ENCODE measurements at regions not wholly inside any gene's neighbourhood (a gene's known extent, or its start where the extent isn't known, plus 50 kb on each side); places are given as distances from the start of the nearest gene placed in this dataset.
"Not testable (repeated sequence)": the region's sequence is repeated elsewhere in the genome, so short reads cannot be mapped to it uniquely, and the experiment has no call there.

DNA sequence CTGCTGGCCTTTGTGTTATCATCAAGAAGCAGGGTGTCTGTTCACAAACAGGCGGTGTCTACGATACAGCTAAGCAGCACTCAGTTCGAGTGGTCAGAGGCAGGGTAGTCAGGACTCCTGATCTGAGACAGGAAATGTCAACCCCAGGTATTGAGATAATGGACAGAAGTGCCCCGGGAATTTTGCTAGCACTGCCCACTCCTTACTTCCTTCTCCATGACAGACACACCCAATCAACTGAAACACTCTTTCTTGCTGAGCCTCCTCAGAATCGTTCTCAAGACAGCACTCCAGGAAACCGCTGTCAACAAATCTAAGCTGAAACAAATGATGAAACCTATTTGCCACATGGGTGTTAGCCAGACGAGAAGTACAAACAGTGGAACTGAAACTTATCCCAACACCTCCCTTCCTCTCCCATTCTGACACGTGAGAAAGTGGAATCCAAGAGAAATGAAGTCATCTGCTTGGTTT is 109.3 kb downstream of the GTF2IRD2B start:
- H3K27ac Mint-ChIP-seq; H3K4me3 Mint-ChIP-seq; H3K27me3 Mint-ChIP-seq; H3K4me1 ChIP-seq (ENCODE audit: insufficient read depth, low read length); H3K9me3 ChIP-seq (ENCODE audit: low read length); H3K4me1 Mint-ChIP-seq; POLR2A ChIA-PET; H3K36me3 ChIP-seq (ENCODE audit: insufficient read depth, low read length); H3K27me3 ChIP-seq (ENCODE audit: insufficient read depth, low read length, poor library complexity, severe bottlenecking); H3K9me3 Mint-ChIP-seq; H3K27ac ChIP-seq (ENCODE audit: low read depth, low read length); H3K36me3 Mint-ChIP-seq; DNase-seq; H3K4me3 ChIP-seq (ENCODE audit: low read length); CTCF ChIA-PET: not testable (repeated sequence)

DNA sequence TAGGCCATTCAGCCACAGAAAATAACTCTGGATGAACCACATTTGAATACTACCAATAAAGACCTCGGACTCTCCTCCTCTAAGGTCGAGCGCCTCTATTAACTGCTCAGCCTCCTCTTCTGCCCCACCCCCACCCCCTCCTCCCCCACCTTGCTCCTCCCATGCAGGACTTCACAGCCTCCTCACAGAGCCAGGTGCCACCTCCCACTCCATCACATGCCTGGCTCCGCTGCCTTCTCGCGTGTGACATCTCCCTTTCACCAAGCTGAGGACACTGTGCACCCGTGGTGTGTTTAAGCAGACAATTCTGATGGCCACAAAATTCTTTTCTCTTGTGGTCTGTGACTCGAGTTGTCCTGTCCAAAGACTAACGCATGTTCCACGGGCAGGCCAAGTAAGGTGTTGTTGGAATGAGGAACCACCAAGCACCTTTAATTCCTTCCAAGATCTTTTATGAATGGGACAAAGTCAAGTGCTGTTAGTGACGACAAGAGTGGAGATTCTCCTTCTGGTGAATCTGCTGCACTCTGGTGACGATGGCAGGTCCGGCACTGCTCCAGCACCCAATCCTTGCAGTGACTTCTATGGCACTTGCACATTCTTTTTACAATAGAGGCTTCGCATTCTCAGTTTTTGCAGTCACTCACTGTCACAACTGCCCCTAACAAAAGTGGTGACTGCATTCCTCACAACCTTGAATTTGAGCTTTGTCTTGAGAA is 113.1 kb downstream of the GTF2IRD2B start:
- H3K4me1 Mint-ChIP-seq; CTCF ChIA-PET; H3K4me3 ChIP-seq (ENCODE audit: low read length); H3K36me3 ChIP-seq (ENCODE audit: insufficient read depth, low read length); H3K27ac ChIP-seq (ENCODE audit: low read depth, low read length); H3K9me3 Mint-ChIP-seq; H3K4me3 Mint-ChIP-seq; H3K9me3 ChIP-seq (ENCODE audit: low read length); H3K27me3 Mint-ChIP-seq; H3K27ac Mint-ChIP-seq; H3K27me3 ChIP-seq (ENCODE audit: insufficient read depth, low read length, poor library complexity, severe bottlenecking); H3K4me1 ChIP-seq (ENCODE audit: insufficient read depth, low read length); DNase-seq; POLR2A ChIA-PET; H3K36me3 Mint-ChIP-seq: not testable (repeated sequence)

DNA sequence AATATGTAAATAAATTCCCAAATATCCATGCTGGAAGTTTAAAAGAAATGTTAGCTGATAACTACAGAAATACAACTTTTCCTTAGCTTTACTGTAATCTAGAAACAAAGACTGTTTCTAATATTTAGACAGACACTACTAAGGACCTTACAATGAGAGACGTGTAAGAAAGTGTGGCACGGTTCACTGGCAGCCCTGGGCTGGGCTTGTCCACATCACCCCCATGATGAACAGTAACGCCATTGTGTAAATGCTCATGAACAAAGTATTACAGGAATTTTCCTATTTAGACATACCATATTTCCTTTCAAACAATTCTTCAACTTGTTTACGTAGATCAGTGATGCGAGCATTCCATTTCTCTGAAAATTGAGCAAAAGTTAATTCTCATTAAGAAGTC is 123.1 kb downstream of the GTF2IRD2B start:
- H3K9me3 Mint-ChIP-seq; H3K27ac ChIP-seq (ENCODE audit: low read depth, low read length); H3K4me3 Mint-ChIP-seq; H3K27me3 Mint-ChIP-seq; H3K9me3 ChIP-seq (ENCODE audit: low read length); CTCF ChIA-PET; H3K27me3 ChIP-seq (ENCODE audit: insufficient read depth, low read length, poor library complexity, severe bottlenecking); DNase-seq; H3K4me1 ChIP-seq (ENCODE audit: insufficient read depth, low read length); H3K36me3 Mint-ChIP-seq; POLR2A ChIA-PET; H3K4me1 Mint-ChIP-seq; H3K4me3 ChIP-seq (ENCODE audit: low read length); H3K36me3 ChIP-seq (ENCODE audit: insufficient read depth, low read length); H3K27ac Mint-ChIP-seq: not testable (repeated sequence)

DNA sequence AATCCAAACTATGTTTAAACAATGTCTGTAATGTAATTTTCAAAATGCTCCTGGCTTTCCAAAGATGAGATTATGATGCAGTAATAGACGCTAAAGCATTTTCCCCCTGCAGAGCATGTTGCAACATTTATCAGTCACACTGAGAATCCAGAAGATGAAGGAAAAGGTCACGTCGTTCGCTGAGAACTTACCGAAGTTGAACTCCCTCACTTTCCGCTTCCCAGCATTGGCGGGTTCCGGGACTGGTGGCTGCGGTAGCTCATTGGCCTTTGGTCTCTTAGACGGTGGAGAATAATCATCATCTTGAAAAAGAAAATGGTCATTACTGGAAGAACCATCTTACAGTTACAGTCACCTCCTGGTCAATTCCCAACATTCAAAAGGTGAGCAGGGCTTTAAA is 124.6 kb downstream of the GTF2IRD2B start:
- H3K36me3 ChIP-seq (ENCODE audit: insufficient read depth, low read length); H3K4me1 ChIP-seq (ENCODE audit: insufficient read depth, low read length); POLR2A ChIA-PET; H3K36me3 Mint-ChIP-seq; H3K4me3 Mint-ChIP-seq; H3K27ac Mint-ChIP-seq; H3K27ac ChIP-seq (ENCODE audit: low read depth, low read length); H3K4me3 ChIP-seq (ENCODE audit: low read length); DNase-seq; H3K9me3 Mint-ChIP-seq; H3K27me3 ChIP-seq (ENCODE audit: insufficient read depth, low read length, poor library complexity, severe bottlenecking); H3K27me3 Mint-ChIP-seq; H3K9me3 ChIP-seq (ENCODE audit: low read length); H3K4me1 Mint-ChIP-seq; CTCF ChIA-PET: not testable (repeated sequence)

DNA sequence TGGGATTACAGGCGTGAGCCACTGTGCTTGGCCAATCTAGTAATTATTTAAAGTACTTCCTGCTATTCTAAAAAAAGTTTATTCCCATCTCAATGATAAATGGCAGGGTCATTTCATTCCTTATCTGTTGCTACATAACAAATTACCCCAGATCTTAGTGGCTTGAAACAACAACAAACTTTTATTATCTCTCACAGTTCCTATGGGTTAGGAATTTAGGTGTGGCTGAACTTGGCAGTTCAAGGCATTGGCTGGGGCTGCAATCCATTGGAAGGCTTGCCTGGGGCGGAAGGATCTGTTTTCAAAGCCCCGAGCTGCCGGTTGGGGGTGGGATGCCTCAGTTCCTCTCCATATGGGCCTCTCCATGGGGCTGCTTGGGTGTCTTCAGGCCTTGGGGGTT is 133.7 kb downstream of the GTF2IRD2B start:
- H3K4me3 Mint-ChIP-seq; H3K27ac Mint-ChIP-seq; H3K27me3 ChIP-seq (ENCODE audit: insufficient read depth, low read length, poor library complexity, severe bottlenecking); H3K27me3 Mint-ChIP-seq; DNase-seq; H3K9me3 Mint-ChIP-seq; POLR2A ChIA-PET; H3K36me3 ChIP-seq (ENCODE audit: insufficient read depth, low read length); CTCF ChIA-PET; H3K9me3 ChIP-seq (ENCODE audit: low read length); H3K4me3 ChIP-seq (ENCODE audit: low read length); H3K36me3 Mint-ChIP-seq; H3K27ac ChIP-seq (ENCODE audit: low read depth, low read length); H3K4me1 Mint-ChIP-seq; H3K4me1 ChIP-seq (ENCODE audit: insufficient read depth, low read length): not testable (repeated sequence)

DNA sequence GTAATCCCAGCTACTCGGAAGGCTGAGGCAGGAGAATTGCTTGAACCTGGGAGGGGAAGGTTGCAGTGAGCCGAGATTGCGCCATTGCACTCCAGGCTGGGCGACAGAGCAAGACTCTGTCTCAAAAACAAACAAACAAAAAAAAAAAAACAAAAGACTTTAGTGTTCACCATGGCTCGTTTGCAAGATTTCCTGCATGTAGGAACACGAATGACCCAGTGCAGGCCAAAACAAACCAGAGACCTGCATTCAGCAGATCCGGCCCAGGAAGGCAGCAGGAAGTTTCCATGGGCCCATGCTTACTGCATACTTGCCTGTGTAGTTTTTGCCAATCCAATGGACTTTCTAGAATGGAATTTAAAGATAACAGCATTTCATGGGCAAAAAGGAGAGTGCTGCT is 137.2 kb downstream of the GTF2IRD2B start:
- H3K27ac Mint-ChIP-seq; H3K36me3 ChIP-seq (ENCODE audit: insufficient read depth, low read length); H3K27ac ChIP-seq (ENCODE audit: low read depth, low read length); H3K36me3 Mint-ChIP-seq; H3K27me3 ChIP-seq (ENCODE audit: insufficient read depth, low read length, poor library complexity, severe bottlenecking); POLR2A ChIA-PET; H3K27me3 Mint-ChIP-seq; H3K9me3 Mint-ChIP-seq; DNase-seq; H3K4me1 Mint-ChIP-seq; CTCF ChIA-PET; H3K4me1 ChIP-seq (ENCODE audit: insufficient read depth, low read length); H3K4me3 ChIP-seq (ENCODE audit: low read length); H3K4me3 Mint-ChIP-seq; H3K9me3 ChIP-seq (ENCODE audit: low read length): not testable (repeated sequence)

DNA sequence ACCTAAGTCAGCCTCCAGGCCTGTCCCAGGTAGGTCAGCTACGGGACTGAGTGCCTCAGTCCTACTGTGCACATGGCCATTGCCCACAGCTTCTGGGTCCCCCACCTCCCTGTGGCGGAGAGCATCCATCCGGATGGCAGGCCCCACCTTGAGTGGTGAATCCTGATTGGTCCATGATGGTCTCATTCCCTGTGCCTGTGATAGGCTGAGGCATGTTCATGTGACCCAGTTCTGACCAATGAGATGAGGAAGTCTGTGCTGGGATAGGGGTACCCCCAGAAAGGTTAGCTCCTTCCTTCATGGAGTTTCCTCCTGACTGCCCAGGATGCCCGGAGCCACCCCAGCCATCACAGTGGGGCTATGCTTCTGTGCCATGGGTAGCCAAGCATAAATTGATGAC is 138.2 kb downstream of the GTF2IRD2B start:
- H3K9me3 ChIP-seq (ENCODE audit: low read length); H3K36me3 Mint-ChIP-seq; H3K9me3 Mint-ChIP-seq; H3K4me1 Mint-ChIP-seq; H3K4me3 Mint-ChIP-seq; H3K27me3 ChIP-seq (ENCODE audit: insufficient read depth, low read length, poor library complexity, severe bottlenecking); H3K4me1 ChIP-seq (ENCODE audit: insufficient read depth, low read length); H3K36me3 ChIP-seq (ENCODE audit: insufficient read depth, low read length); POLR2A ChIA-PET; H3K4me3 ChIP-seq (ENCODE audit: low read length); H3K27ac ChIP-seq (ENCODE audit: low read depth, low read length); H3K27ac Mint-ChIP-seq; CTCF ChIA-PET; DNase-seq; H3K27me3 Mint-ChIP-seq: not testable (repeated sequence)

DNA sequence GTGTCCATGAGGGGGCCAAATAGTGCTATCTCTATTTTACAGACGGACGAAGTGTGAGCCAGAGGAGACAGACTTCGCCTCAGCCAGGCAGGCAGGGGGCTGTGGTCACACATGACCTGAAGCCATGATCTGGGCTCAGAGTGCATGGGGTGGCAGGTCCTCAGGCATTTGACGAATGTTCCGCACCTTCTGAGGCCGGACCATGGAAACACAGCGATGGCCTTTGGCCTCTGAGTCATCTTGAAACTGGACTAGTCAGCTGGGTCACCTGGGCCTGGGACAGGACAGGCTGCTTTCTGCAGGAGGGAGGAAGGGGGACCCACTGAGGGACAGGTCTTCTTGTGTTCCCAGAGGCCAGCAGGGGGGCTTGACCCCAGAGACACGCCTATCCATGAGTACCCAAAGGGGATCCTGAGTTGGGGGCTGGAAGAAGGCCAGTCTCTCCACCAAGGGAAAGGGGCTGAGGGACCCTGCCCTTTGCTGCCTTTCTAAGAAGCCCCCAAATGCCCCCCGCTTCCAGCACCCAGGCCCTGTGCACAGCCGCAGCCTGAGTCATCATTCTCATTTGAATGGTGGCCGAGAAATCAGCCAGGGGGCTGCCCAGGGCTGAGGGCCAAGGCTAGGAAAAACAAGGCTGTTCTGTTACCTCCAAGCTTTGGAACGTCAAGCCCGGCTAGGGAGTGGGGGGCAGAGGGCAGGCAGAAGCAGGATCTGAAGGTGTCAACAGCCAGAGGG is 142.9 kb downstream of the GTF2IRD2B start:
- POLR2A ChIA-PET, H3K36me3 Mint-ChIP-seq, H3K4me1 Mint-ChIP-seq: not testable (repeated sequence)

DNA sequence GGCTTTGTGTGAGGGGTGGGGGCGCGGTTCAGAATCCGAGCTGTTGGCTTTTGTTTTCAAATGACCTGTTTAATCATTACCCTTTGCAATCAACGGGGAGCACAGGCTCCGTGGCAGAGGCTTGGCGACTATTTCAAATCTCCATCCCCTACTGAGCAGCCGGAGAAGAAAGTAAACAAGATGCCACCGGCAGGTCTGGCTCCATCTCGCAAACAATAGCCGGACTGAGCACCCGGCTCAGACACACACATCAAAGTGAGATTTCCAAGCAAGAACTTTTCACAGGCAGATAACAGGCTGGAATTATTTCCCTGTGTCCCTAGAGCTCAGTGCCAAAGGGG is 143.4 kb downstream of the GTF2IRD2B start:
- H3K9me3 Mint-ChIP-seq; H3K27me3 ChIP-seq (ENCODE audit: insufficient read depth, low read length, poor library complexity, severe bottlenecking); H3K4me3 Mint-ChIP-seq; H3K36me3 Mint-ChIP-seq; H3K36me3 ChIP-seq (ENCODE audit: insufficient read depth, low read length); H3K4me1 ChIP-seq (ENCODE audit: insufficient read depth, low read length); H3K9me3 ChIP-seq (ENCODE audit: low read length); H3K4me3 ChIP-seq (ENCODE audit: low read length); H3K27ac Mint-ChIP-seq; CTCF ChIA-PET; H3K27me3 Mint-ChIP-seq; DNase-seq; H3K27ac ChIP-seq (ENCODE audit: low read depth, low read length); H3K4me1 Mint-ChIP-seq; POLR2A ChIA-PET: not testable (repeated sequence)

More for the DNA sequence above, 142.9 kb downstream of the GTF2IRD2B start:
- H3K4me3 Mint-ChIP-seq; H3K9me3 Mint-ChIP-seq; H3K9me3 ChIP-seq (ENCODE audit: low read length); H3K27me3 ChIP-seq (ENCODE audit: insufficient read depth, low read length, poor library complexity, severe bottlenecking); H3K27me3 Mint-ChIP-seq; H3K27ac ChIP-seq (ENCODE audit: low read depth, low read length); H3K4me3 ChIP-seq (ENCODE audit: low read length); H3K36me3 ChIP-seq (ENCODE audit: insufficient read depth, low read length); DNase-seq; H3K27ac Mint-ChIP-seq; H3K4me1 ChIP-seq (ENCODE audit: insufficient read depth, low read length); CTCF ChIA-PET: not testable (repeated sequence)

Measured in CD8-positive, alpha-beta memory T cell (primary cell).